HEK293 (cell line): ENCODE measurements at regions not wholly inside any gene's neighbourhood (a gene's known extent, or its start where the extent isn't known, plus 50 kb on each side); places are given as distances from the start of the nearest gene placed in this dataset.
A peak's percentile ranks its signal among the peaks of the same experiment; 100 is the strongest.

Source experiments
- CTCF ChIA-PET: fragments of 350-600 bp; formaldehyde crosslinking; extraction: SDS; loops from one replicate; lab custom pipeline; 2021; ENCODE audit warnings: antibody characterized with exemption; lab: Yijun Ruan, JAX
- POLR2A ChIA-PET: fragments of 300-600 bp; formaldehyde crosslinking; extraction: SDS; loops from one replicate; lab custom pipeline; 2020; ENCODE audit warnings: antibody characterized with exemption, inconsistent platforms; lab: Yijun Ruan, JAX
- H3K27ac ChIP-seq: fragments of 200-500 bp; sonication (Bioruptor generic); 2 replicates; pipeline ENCODE4 v1.5.1; 2014; ENCODE audit warnings: low read depth, low read length, control low read depth, inconsistent platforms; ENCODE audit errors: extremely low read depth
- H3K36me3 ChIP-seq, 2 experiments: fragments of 200-500 bp in 1 of 2; sonication (Bioruptor generic) in 1 of 2; 1 replicate in 1 of 2; 2 replicates in 1 of 2; pipeline ENCODE4 v1.5.1; 2014 to 2017; ENCODE audit warnings: inconsistent platforms in 2 of 2, low read length in 2 of 2; ENCODE audit not compliant: control insufficient read depth in 2 of 2, insufficient read depth in 1 of 2
- H3K4me1 ChIP-seq: fragments of 200-500 bp; sonication (Bioruptor generic); 2 replicates; pipeline ENCODE4 v1.5.1; 2014; ENCODE audit warnings: mild to moderate bottlenecking, low read length, inconsistent platforms; ENCODE audit not compliant: control insufficient read depth, insufficient read depth
- H3K4me3 ChIP-seq: 2 replicates; pipeline ENCODE4 v1.5.1; 2011; ENCODE audit warnings: low read depth, mild to moderate bottlenecking, control low read depth, low read length, moderate library complexity
- H3K9me3 ChIP-seq: fragments of 200-500 bp; sonication (Bioruptor generic); 2 replicates; pipeline ENCODE4 v1.5.1; 2014; ENCODE audit warnings: low read depth, low read length, inconsistent platforms; ENCODE audit not compliant: control insufficient read depth, insufficient read depth
- HOXD13 ChIP-seq: sonication (generic); formaldehyde crosslinking; IDR thresholded peaks from 2 replicates; pipeline ENCODE4 v1.8.0; 2022; ENCODE audit warnings: missing genetic modification reagents, borderline replicate concordance
- SALL2 ChIP-seq: fragments of 450-650 bp; formaldehyde crosslinking; IDR thresholded peaks from 2 replicates; pipeline ENCODE4 v1.5.0; 2017; ENCODE audit warnings: missing biosample characterization, mild to moderate bottlenecking, missing genetic modification characterization, borderline replicate concordance
- ZIC2 ChIP-seq: fragments of 450-650 bp; formaldehyde crosslinking; IDR thresholded peaks from 2 replicates; pipeline ENCODE4 v1.5.1; 2016; ENCODE audit warnings: missing biosample characterization, missing genetic modification characterization
- ZNF121 ChIP-seq: fragments of 450-650 bp; formaldehyde crosslinking; IDR thresholded peaks from 2 replicates; pipeline ENCODE4 v1.5.1; 2016; ENCODE audit warnings: missing biosample characterization, missing genetic modification characterization
- ZNF223 ChIP-seq: fragments of 450-650 bp; formaldehyde crosslinking; IDR thresholded peaks from 2 replicates; pipeline ENCODE4 v1.5.1; 2016; ENCODE audit warnings: missing biosample characterization, missing genetic modification characterization
- ZNF560 ChIP-seq: fragments of 450-650 bp; formaldehyde crosslinking; IDR thresholded peaks from 2 replicates; pipeline ENCODE4 v1.5.1; 2017; ENCODE audit warnings: missing biosample characterization, missing genetic modification characterization, borderline replicate concordance
- ZNF596 ChIP-seq: fragments of 450-650 bp; IDR thresholded peaks from 2 replicates; pipeline ENCODE4 v1.5.0; 2018; ENCODE audit warnings: missing biosample characterization, mild to moderate bottlenecking, missing genetic modification characterization, moderate library complexity
- ZNF76 ChIP-seq: fragments of 450-650 bp; formaldehyde crosslinking; IDR thresholded peaks from 2 replicates; pipeline ENCODE4; 2016; ENCODE audit warnings: low read depth, missing biosample characterization, missing genetic modification characterization, borderline replicate concordance
- ZNF768 ChIP-seq: fragments of 450-650 bp; formaldehyde crosslinking; IDR thresholded peaks from 2 replicates; pipeline ENCODE4 v1.5.1; 2018; ENCODE audit warnings: missing biosample characterization, mild to moderate bottlenecking, missing genetic modification characterization
- ZNF777 ChIP-seq: fragments of 450-650 bp; formaldehyde crosslinking; IDR thresholded peaks from 2 replicates; pipeline ENCODE4 v1.5.1; 2017; ENCODE audit warnings: missing biosample characterization, missing genetic modification characterization, borderline replicate concordance
- ZSCAN30 ChIP-seq: fragments of 450-650 bp; IDR thresholded peaks from 2 replicates; pipeline ENCODE4 v1.5.1; 2018; ENCODE audit warnings: missing biosample characterization, mild to moderate bottlenecking, missing genetic modification characterization, moderate library complexity
- TF ChIP-seq, protein P1 (sequence below): fragments of 450-650 bp; formaldehyde crosslinking; IDR thresholded peaks from 2 replicates; pipeline ENCODE4 v1.5.1; 2017; ENCODE audit warnings: missing biosample characterization, missing genetic modification characterization
- TF ChIP-seq, protein P2 (sequence below): fragments of 450-650 bp; formaldehyde crosslinking; optimal IDR thresholded peaks from 2 replicates; pipeline ENCODE3; 2016; ENCODE audit warnings: missing biosample characterization, mild to moderate bottlenecking, missing genetic modification characterization
- TF ChIP-seq, protein P3 (sequence below): fragments of 450-650 bp; formaldehyde crosslinking; IDR thresholded peaks from 2 replicates; pipeline ENCODE4 v1.5.1; 2017; ENCODE audit warnings: missing biosample characterization, missing genetic modification characterization
- TF ChIP-seq, protein P4 (sequence below): fragments of 450-650 bp; formaldehyde crosslinking; IDR thresholded peaks from 2 replicates; pipeline ENCODE4 v1.5.1; 2016; ENCODE audit warnings: missing biosample characterization, missing genetic modification characterization, low read depth
- TF ChIP-seq, protein P5 (sequence below): fragments of 450-650 bp; IDR thresholded peaks from 2 replicates; pipeline ENCODE4 v1.5.1; 2018; ENCODE audit warnings: missing biosample characterization, mild to moderate bottlenecking, missing genetic modification characterization

DNA sequence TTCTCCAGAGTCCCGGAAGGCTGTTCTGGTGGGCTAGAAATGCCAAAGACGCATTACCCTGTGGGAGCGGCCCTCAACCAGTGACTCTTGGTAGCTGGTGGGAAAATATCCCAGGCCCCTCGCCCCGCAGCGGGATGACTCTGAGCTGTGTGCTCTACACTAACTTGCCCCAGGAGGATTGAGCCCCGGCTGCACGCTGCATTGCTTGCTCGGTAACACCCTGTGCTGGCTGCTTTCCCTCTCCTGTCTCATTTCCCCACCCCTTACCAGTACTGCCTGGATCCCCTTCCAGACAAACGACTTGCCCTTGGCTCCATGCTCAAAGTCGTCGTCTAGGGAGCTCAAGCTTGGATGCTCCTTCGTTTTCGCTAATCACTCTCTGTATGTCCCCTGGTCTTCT is 411.8 kb upstream of the SULF2 start (continued):
- TF ChIP-seq, protein P1, sequence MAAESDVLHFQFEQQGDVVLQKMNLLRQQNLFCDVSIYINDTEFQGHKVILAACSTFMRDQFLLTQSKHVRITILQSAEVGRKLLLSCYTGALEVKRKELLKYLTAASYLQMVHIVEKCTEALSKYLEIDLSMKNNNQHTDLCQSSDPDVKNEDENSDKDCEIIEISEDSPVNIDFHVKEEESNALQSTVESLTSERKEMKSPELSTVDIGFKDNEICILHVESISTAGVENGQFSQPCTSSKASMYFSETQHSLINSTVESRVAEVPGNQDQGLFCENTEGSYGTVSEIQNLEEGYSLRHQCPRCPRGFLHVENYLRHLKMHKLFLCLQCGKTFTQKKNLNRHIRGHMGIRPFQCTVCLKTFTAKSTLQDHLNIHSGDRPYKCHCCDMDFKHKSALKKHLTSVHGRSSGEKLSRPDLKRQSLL: no peak
- TF ChIP-seq SALL2: no peak
- no peak for TF ChIP-seq ZIC2
- no peak for TF ChIP-seq ZNF768
- no peak for TF ChIP-seq HOXD13 (CRISPR knock-in tag)
- no peak for TF ChIP-seq ZNF560

DNA sequence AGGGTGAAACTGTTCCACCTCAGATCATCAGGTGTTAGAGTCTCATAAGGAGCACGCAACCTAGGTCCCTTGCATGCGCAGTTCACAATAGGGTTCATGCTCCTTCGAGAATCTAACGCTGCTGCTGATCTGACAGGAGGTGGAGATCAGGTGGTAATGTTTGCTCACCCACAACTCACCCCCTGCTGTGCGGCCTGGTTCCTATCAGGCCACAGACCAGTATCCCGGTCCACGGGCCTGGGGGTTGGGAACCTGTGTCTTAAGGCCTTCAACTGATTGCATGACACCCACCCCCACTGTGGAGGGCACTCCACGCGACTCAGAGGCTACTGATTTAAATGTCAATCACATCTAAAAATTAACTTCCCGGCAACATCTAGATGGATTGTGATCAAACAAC is 411.2 kb upstream of the SULF2 start:
- ChIA-PET POLR2A (no interaction called here), CTCF (interaction anchor here (0.7 kb wide), 1 partner anchor 424 kb away, joined by 3 read pairs; no protein-coding TSS in a partner anchor)
- Histone ChIP-seq H3K9me3 (no peaks in the 10 kb centered on the region), H3K36me3 (no peaks in the 10 kb centered on the region), H3K4me3 (no peak overlapping the region), H3K27ac (no peak overlapping the region), H3K4me1 (no peaks in the 10 kb centered on the region)
- TF ChIP-seq ZNF777 (tag by site-specific recombination): no peak
- TF ChIP-seq, protein P2, sequence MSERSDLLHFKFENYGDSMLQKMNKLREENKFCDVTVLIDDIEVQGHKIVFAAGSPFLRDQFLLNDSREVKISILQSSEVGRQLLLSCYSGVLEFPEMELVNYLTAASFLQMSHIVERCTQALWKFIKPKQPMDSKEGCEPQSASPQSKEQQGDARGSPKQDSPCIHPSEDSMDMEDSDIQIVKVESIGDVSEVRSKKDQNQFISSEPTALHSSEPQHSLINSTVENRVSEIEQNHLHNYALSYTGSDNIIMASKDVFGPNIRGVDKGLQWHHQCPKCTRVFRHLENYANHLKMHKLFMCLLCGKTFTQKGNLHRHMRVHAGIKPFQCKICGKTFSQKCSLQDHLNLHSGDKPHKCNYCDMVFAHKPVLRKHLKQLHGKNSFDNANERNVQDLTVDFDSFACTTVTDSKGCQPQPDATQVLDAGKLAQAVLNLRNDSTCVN (tag by site-specific recombination): no peak
- TF ChIP-seq, protein P3, sequence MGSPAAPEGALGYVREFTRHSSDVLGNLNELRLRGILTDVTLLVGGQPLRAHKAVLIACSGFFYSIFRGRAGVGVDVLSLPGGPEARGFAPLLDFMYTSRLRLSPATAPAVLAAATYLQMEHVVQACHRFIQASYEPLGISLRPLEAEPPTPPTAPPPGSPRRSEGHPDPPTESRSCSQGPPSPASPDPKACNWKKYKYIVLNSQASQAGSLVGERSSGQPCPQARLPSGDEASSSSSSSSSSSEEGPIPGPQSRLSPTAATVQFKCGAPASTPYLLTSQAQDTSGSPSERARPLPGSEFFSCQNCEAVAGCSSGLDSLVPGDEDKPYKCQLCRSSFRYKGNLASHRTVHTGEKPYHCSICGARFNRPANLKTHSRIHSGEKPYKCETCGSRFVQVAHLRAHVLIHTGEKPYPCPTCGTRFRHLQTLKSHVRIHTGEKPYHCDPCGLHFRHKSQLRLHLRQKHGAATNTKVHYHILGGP (tag by site-specific recombination): no peak
- TF ChIP-seq, protein P4, sequence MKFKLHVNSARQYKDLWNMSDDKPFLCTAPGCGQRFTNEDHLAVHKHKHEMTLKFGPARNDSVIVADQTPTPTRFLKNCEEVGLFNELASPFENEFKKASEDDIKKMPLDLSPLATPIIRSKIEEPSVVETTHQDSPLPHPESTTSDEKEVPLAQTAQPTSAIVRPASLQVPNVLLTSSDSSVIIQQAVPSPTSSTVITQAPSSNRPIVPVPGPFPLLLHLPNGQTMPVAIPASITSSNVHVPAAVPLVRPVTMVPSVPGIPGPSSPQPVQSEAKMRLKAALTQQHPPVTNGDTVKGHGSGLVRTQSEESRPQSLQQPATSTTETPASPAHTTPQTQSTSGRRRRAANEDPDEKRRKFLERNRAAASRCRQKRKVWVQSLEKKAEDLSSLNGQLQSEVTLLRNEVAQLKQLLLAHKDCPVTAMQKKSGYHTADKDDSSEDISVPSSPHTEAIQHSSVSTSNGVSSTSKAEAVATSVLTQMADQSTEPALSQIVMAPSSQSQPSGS (tag by site-specific recombination): no peak
- no peak for TF ChIP-seq ZNF121 (tag by site-specific recombination)
- no peak for TF ChIP-seq ZSCAN30 (tag by site-specific recombination)
- no peak for TF ChIP-seq ZNF223 (tag by site-specific recombination)
- TF ChIP-seq, protein P5, sequence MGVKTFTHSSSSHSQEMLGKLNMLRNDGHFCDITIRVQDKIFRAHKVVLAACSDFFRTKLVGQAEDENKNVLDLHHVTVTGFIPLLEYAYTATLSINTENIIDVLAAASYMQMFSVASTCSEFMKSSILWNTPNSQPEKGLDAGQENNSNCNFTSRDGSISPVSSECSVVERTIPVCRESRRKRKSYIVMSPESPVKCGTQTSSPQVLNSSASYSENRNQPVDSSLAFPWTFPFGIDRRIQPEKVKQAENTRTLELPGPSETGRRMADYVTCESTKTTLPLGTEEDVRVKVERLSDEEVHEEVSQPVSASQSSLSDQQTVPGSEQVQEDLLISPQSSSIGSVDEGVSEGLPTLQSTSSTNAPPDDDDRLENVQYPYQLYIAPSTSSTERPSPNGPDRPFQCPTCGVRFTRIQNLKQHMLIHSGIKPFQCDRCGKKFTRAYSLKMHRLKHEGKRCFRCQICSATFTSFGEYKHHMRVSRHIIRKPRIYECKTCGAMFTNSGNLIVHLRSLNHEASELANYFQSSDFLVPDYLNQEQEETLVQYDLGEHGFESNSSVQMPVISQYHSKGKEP: no peak

DNA sequence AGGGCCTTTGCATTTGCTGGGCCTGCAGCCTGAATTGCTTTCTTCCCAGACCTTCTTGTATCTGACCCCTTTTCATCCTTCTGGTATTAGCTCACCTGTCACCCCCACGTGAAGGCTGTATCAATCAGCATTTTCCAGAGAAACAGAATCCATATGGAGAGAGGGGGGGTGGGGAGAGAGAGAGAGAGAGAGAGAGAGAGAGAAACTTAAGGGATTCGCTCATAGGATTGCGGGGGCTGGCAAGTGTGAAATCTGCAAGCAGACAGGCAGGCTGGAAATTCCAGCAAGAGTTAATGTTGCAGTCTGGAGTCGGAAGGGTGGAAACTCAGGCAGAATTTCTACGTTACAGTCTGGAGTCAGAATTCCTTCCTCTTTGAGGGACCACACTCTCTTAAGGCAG is 410.7 kb upstream of the SULF2 start:
- CTCF ChIA-PET: interaction anchor here (0.7 kb wide), 1 partner anchor 425 kb away, joined by 3 read pairs; no protein-coding TSS in a partner anchor
- Histone ChIP-seq H3K9me3 (no peaks in the 10 kb centered on the region), H3K4me3 (no peak overlapping the region), H3K4me1 (no peaks in the 10 kb centered on the region), H3K36me3 (no peaks in the 10 kb centered on the region)
- POLR2A ChIA-PET: no interaction called here
- TF ChIP-seq ZNF76: no peak
- peak; percentile 59; the same call in 1 of the 2 replicates for TF ChIP-seq ZNF596 (tag by site-specific recombination)
- TF ChIP-seq, all 188 proteins: peak for 1
- H3K27ac ChIP-seq: no peak overlapping the region
